A549 (cell line): ENCODE measurements at regions not wholly inside any gene's neighbourhood (a gene's known extent, or its start where the extent isn't known, plus 50 kb on each side); places are given as distances from the start of the nearest gene placed in this dataset.
A peak's percentile ranks its signal among the peaks of the same experiment; 100 is the strongest.

ENCODE experiments used
- ATAC-seq, 2 experiments: fragments of 200-7000 bp in 1 of 2; fragments of >200 bp in 1 of 2; cut with Nextera tagmentation in 1 of 2; cut with Tn5 transposase in 1 of 2; 3 replicates each; pipeline versions ENCODE4 v1.8.0 to v1.9.1; 2018 to 2020; ENCODE audit warnings: mild to moderate bottlenecking in 1 of 2, moderate library complexity in 1 of 2
- CTCF ChIA-PET: fragments of 300-600 bp; sonication (Branson Sonifier 250); formaldehyde crosslinking; extraction: SDS; loops from one replicate; lab custom pipeline; 2021; ENCODE audit warnings: antibody characterized with exemption, inconsistent platforms; lab: Yijun Ruan, JAX
- POLR2A ChIA-PET: fragments of 350-600 bp; formaldehyde crosslinking; extraction: SDS; loops from one replicate; lab custom pipeline; 2021; ENCODE audit warnings: antibody characterized with exemption, inconsistent platforms; lab: Yijun Ruan, JAX
- DNase-seq, 2 experiments: peaks; one replicate each; pipeline versions ENCODE4 v3.0.0 to v3.0.0-alpha.2; 2011 to 2016; ENCODE audit warnings: low read depth in 1 of 2, low spot score in 1 of 2
- FAIRE-seq: peaks from 2 replicates; lab custom pipeline; 2011; peaks lifted over from hg19 to GRCh38; lab: Jason Lieb, UNC
- H3K27ac ChIP-seq, 2 experiments: fragments of >200 bp; sonication (Bioruptor Twin); formaldehyde crosslinking; 3 replicates each; pipeline ENCODE4 v1.5.1; 2016 to 2017
- H3K4me1 ChIP-seq: fragments of >200 bp; sonication (Bioruptor Twin); formaldehyde crosslinking; 3 replicates; pipeline ENCODE4 v1.6.1; 2016
- H3K4me2 ChIP-seq: fragments of >200 bp; sonication (Bioruptor Twin); formaldehyde crosslinking; 3 replicates; pipeline ENCODE4 v1.6.1; 2016
- H3K4me3 ChIP-seq: fragments of >200 bp; sonication (Bioruptor Twin); formaldehyde crosslinking; 3 replicates; pipeline ENCODE4 v1.5.1; 2016
- H3K9me3 ChIP-seq: fragments of >200 bp; sonication (Bioruptor Twin); formaldehyde crosslinking; 3 replicates; pipeline ENCODE4 v1.6.1; 2016
- BCL3 ChIP-seq: fragments of >200 bp; sonication (Bioruptor Twin); formaldehyde crosslinking; IDR thresholded peaks from 3 replicates; pipeline ENCODE4 v1.6.1; 2016
- EHF ChIP-seq: fragments of 250-450 bp; sonication (Bioruptor Pico); IDR thresholded peaks from 2 replicates; pipeline ENCODE4 v1.5.0; 2020; ENCODE audit warnings: mild to moderate bottlenecking
- ELK1 ChIP-seq: fragments of 150-350 bp; IDR thresholded peaks from 2 replicates; pipeline ENCODE4 v1.6.1; 2014; ENCODE audit warnings: low read depth, mild to moderate bottlenecking, low read length
- FOXS1 ChIP-seq: fragments of 250-450 bp; sonication (Bioruptor Pico); IDR thresholded peaks from 2 replicates; pipeline ENCODE4 v1.5.0; 2020; ENCODE audit warnings: mild to moderate bottlenecking, moderate library complexity
- HDAC2 ChIP-seq: fragments of 200-600 bp; sonication (generic); IDR thresholded peaks from 2 replicates; pipeline ENCODE4 v1.6.1; 2016
- HES2 ChIP-seq: fragments of >200 bp; sonication (Bioruptor Twin); formaldehyde crosslinking; IDR thresholded peaks from 2 replicates; pipeline ENCODE4 v1.6.1; 2016
- HOXB5 ChIP-seq: fragments of 250-450 bp; sonication (Bioruptor Pico); IDR thresholded peaks from 2 replicates; pipeline ENCODE4 v1.5.0; 2020; ENCODE audit warnings: mild to moderate bottlenecking, moderate library complexity
- JUNB ChIP-seq: fragments of >200 bp; sonication (Bioruptor Twin); formaldehyde crosslinking; IDR thresholded peaks from 2 replicates; pipeline ENCODE4 v1.6.1; 2016
- KDM1A ChIP-seq: fragments of 200-600 bp; sonication (generic); IDR thresholded peaks from 2 replicates; pipeline ENCODE4 v1.6.1; 2016; ENCODE audit warnings: low read depth, mild to moderate bottlenecking
- KDM5A ChIP-seq: fragments of 200-600 bp; sonication (generic); IDR thresholded peaks from 2 replicates; pipeline ENCODE4 v1.6.1; 2016; ENCODE audit warnings: antibody characterized with exemption, mild to moderate bottlenecking
- MYC ChIP-seq: IDR thresholded peaks from 2 replicates; pipeline ENCODE4 v1.6.1; 2012; ENCODE audit warnings: mild to moderate bottlenecking, inconsistent platforms, low read length, improper control_type of control experiment, borderline replicate concordance
- NFE2L2 ChIP-seq: fragments of 150-350 bp; conservative IDR thresholded peaks from 2 replicates; pipeline ENCODE4 v1.6.1; 2014; ENCODE audit warnings: low read length
- PHF8 ChIP-seq: fragments of 200-600 bp; sonication (generic); IDR thresholded peaks from 2 replicates; pipeline ENCODE4 v1.6.1; 2016; ENCODE audit warnings: low read depth, mild to moderate bottlenecking, antibody characterized with exemption, moderate library complexity, borderline replicate concordance
- RFX5 ChIP-seq: fragments of 450-650 bp; IDR thresholded peaks from 2 replicates; pipeline ENCODE4 v1.7.1; 2014; ENCODE audit warnings: antibody characterized with exemption, mild to moderate bottlenecking, moderate library complexity
- SMC3 ChIP-seq: fragments of >200 bp; sonication (Bioruptor Twin); formaldehyde crosslinking; IDR thresholded peaks from 3 replicates; pipeline ENCODE4 v1.6.1; 2018; ENCODE audit warnings: inconsistent platforms
- ZC3H11A ChIP-seq: fragments of 450-650 bp; IDR thresholded peaks from 2 replicates; pipeline ENCODE4 v1.6.1; 2014; ENCODE audit warnings: antibody characterized with exemption, mild to moderate bottlenecking
- WGBS: methylation state at CpG from one replicate; pipeline ENCODE4 v1.1.6; 2017; ENCODE audit errors: missing lambda C conversion rate; 5-methylcytosine and 5-hydroxymethylcytosine counted together
- TF ChIP-seq, protein P1 (sequence below): IDR thresholded peaks from 2 replicates; pipeline ENCODE4 v1.6.1; 2012
- TF ChIP-seq, protein P2 (sequence below): fragments of >200 bp; sonication (Bioruptor Twin); formaldehyde crosslinking; IDR thresholded peaks from 3 replicates; pipeline ENCODE4 v1.5.1; 2016
- TF ChIP-seq, protein P3 (sequence below): fragments of 200-600 bp; sonication (generic); IDR thresholded peaks from 2 replicates; pipeline ENCODE4 v1.6.1; 2016; ENCODE audit warnings: antibody characterized with exemption, mild to moderate bottlenecking, moderate library complexity

DNA sequence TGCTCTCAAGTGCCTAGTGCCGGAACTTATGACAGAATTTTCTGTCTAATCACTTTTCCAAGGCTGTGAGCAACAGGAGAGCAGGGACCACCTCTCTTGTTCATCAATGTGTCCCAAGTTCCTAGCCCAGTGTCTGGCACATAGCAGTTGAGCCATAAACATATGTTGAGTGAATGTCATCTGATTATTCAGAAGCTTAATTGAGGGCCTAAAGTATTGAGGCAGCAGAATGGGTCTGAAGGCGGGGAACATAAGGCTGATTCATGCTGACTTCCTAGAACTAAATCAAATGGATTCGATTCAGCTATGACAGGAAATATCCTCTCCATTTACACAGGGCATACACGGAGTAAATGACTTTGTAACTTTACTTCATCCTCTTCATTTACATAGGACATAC, 438.0 kb upstream of the ZFHX3 start:
- CTCF ChIA-PET: no interaction called here
- DNase-seq (no peak), FAIRE-seq (no peak), ATAC-seq (no peak)
- H3K4me3 ChIP-seq: no peak overlapping the region
- POLR2A ChIA-PET: no interaction called here
- 9% methylated on average over 4 of the region's 4 CpGs for WGBS
- no peak overlapping the region for H3K4me2 ChIP-seq
- TF ChIP-seq, protein P1, sequence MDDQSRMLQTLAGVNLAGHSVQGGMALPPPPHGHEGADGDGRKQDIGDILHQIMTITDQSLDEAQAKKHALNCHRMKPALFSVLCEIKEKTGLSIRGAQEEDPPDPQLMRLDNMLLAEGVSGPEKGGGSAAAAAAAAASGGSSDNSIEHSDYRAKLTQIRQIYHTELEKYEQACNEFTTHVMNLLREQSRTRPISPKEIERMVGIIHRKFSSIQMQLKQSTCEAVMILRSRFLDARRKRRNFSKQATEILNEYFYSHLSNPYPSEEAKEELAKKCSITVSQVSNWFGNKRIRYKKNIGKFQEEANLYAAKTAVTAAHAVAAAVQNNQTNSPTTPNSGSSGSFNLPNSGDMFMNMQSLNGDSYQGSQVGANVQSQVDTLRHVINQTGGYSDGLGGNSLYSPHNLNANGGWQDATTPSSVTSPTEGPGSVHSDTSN: no peak
- TF ChIP-seq HDAC2: no peak
- H3K9me3 ChIP-seq: no peaks in the 10 kb centered on the region
- H3K27ac ChIP-seq: no peak overlapping the region
- H3K4me1 ChIP-seq: no peaks in the 10 kb centered on the region

GRCh38 chr16:73483934-73484711, 436.2 kb upstream of the ZFHX3 start:
- Histone ChIP-seq H3K4me2 (no peak overlapping the region), H3K4me3 (no peak overlapping the region), H3K9me3 (no peaks in the 10 kb centered on the region), H3K27ac (no peak overlapping the region), H3K4me1 (no peaks in the 10 kb centered on the region)
- 35% methylated on average over 16 of the region's 17 CpGs for WGBS
- DNase-seq (no peak), ATAC-seq (peak in 1 of 2 experiments; percentile 39; a peak in 1 of 6 replicates), FAIRE-seq (no peak)
- ChIA-PET POLR2A (no interaction called here), CTCF (interaction anchor here (1.5 kb wide), 1 partner anchor 9 kb away, joined by 3 read pairs; no protein-coding TSS in a partner anchor)
- TF ChIP-seq ELK1: no peak
- no peak for TF ChIP-seq MYC
- no peak for TF ChIP-seq HES2
- TF ChIP-seq EHF (CRISPR knock-in tag): no peak
- no peak for TF ChIP-seq FOXS1 (CRISPR knock-in tag)
- TF ChIP-seq PHF8: no peak
- TF ChIP-seq HOXB5 (CRISPR knock-in tag): no peak
- TF ChIP-seq ZC3H11A: no peak
- no peak for TF ChIP-seq JUNB

DNA sequence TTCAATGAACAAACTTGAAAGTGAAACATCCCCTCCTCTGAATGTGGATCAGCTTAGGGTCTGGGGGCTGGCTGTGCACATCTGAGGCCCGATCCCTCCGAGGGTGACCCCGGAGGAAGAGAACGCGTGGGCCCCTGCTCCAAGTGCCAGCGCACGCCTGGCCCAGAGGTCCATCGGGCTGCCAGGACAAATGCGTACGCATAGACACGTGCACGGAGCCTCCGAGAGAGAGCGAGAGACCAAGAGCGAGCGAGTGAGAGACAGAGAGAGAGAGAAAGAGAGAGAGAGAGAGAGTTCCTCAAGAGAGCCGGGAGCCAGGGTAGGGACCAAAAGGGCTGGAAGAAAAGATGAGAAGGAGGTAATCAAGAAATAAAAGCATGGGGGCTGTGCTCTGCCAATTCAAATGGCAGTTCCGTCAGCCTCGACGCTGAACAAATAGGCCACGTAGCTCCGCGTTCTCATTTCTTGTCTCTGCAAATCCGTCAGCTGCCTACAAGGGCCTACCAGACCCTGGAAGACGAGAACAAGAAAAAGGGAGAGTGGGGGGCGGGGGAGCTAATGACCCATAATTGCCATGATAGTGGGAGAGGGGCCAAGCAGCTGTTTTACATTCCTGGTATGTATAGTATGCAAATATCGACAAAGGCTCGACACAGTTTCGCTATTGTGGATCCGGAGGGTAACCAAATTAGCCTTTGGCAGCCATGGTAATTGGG, 435.3 kb upstream of the ZFHX3 start:
- Histone ChIP-seq H3K4me2 (no peak overlapping the region), H3K9me3 (no peaks in the 10 kb centered on the region), H3K4me1 (no peaks in the 10 kb centered on the region), H3K27ac (no peak overlapping the region), H3K4me3 (no peak overlapping the region)
- TF ChIP-seq ZC3H11A: no peak
- 45% methylated on average over 30 of the region's 30 CpGs for WGBS
- DNase-seq: no peak
- CTCF ChIA-PET: interaction anchor here (0.7 to 1.5 kb wide), 2 partner anchors 10 to 16 kb away, joined by 3 read pairs; no protein-coding TSS in a partner anchor
- FAIRE-seq: no peak
- POLR2A ChIA-PET: no interaction called here
- no peak for ATAC-seq

- ChIA-PET POLR2A (no interaction called here), CTCF (interaction anchor here (0.7 to 1.5 kb wide), 2 partner anchors 11 to 15 kb away, joined by 3 read pairs; no protein-coding TSS in a partner anchor)
- Histone ChIP-seq H3K4me3 (no peak overlapping the region), H3K4me2 (no peak overlapping the region), H3K9me3 (no peaks in the 10 kb centered on the region), H3K27ac (no peak overlapping the region), H3K4me1 (no peaks in the 10 kb centered on the region; the same call in 2 of the 3 replicates)
- DNase-seq (no peak), FAIRE-seq (no peak), ATAC-seq (no peak)
- 13% methylated on average over 6 of the region's 6 CpGs for WGBS
- TF ChIP-seq KDM5A (no peak), MYC (no peak), KDM1A (no peak), BCL3 (no peak), RFX5 (no peak), SMC3 (no peak), NFE2L2 (no peak)
- TF ChIP-seq, protein P2, sequence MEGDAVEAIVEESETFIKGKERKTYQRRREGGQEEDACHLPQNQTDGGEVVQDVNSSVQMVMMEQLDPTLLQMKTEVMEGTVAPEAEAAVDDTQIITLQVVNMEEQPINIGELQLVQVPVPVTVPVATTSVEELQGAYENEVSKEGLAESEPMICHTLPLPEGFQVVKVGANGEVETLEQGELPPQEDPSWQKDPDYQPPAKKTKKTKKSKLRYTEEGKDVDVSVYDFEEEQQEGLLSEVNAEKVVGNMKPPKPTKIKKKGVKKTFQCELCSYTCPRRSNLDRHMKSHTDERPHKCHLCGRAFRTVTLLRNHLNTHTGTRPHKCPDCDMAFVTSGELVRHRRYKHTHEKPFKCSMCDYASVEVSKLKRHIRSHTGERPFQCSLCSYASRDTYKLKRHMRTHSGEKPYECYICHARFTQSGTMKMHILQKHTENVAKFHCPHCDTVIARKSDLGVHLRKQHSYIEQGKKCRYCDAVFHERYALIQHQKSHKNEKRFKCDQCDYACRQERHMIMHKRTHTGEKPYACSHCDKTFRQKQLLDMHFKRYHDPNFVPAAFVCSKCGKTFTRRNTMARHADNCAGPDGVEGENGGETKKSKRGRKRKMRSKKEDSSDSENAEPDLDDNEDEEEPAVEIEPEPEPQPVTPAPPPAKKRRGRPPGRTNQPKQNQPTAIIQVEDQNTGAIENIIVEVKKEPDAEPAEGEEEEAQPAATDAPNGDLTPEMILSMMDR: no peak
- TF ChIP-seq, protein P3, sequence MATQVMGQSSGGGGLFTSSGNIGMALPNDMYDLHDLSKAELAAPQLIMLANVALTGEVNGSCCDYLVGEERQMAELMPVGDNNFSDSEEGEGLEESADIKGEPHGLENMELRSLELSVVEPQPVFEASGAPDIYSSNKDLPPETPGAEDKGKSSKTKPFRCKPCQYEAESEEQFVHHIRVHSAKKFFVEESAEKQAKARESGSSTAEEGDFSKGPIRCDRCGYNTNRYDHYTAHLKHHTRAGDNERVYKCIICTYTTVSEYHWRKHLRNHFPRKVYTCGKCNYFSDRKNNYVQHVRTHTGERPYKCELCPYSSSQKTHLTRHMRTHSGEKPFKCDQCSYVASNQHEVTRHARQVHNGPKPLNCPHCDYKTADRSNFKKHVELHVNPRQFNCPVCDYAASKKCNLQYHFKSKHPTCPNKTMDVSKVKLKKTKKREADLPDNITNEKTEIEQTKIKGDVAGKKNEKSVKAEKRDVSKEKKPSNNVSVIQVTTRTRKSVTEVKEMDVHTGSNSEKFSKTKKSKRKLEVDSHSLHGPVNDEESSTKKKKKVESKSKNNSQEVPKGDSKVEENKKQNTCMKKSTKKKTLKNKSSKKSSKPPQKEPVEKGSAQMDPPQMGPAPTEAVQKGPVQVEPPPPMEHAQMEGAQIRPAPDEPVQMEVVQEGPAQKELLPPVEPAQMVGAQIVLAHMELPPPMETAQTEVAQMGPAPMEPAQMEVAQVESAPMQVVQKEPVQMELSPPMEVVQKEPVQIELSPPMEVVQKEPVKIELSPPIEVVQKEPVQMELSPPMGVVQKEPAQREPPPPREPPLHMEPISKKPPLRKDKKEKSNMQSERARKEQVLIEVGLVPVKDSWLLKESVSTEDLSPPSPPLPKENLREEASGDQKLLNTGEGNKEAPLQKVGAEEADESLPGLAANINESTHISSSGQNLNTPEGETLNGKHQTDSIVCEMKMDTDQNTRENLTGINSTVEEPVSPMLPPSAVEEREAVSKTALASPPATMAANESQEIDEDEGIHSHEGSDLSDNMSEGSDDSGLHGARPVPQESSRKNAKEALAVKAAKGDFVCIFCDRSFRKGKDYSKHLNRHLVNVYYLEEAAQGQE: no peak
These were observed 434.4 kb upstream of the ZFHX3 start for GRCh38 chr16:73482310-73482709.
